Hepatocyte (in vitro differentiated cells): ENCODE measurements at regions not wholly inside any gene's neighbourhood (a gene's known extent, or its start where the extent isn't known, plus 50 kb on each side); places are given as distances from the start of the nearest gene placed in this dataset.

ENCODE experiments used
- CTCF ChIP-seq: fragments of 200-600 bp; sonication (generic); IDR thresholded peaks from 2 replicates; pipeline ENCODE4 v1.5.1; 2016; ENCODE audit warnings: antibody characterized with exemption, mild to moderate bottlenecking; ENCODE audit not compliant: poor library complexity
- EZH2 ChIP-seq: fragments of 200-600 bp; sonication (generic); IDR thresholded peaks from 2 replicates; pipeline ENCODE4 v1.6.1; 2016; ENCODE audit warnings: antibody characterized with exemption, mild to moderate bottlenecking, borderline replicate concordance
- EZH2phosphoT487 ChIP-seq: fragments of 200-600 bp; sonication (generic); IDR thresholded peaks from one replicate; pipeline ENCODE4 v1.6.1; 2018; ENCODE audit warnings: antibody characterized with exemption, mild to moderate bottlenecking, low read depth, moderate library complexity; ENCODE audit not compliant: unreplicated experiment, severe bottlenecking

- TF ChIP-seq CTCF, result no peak
- TF ChIP-seq EZH2, result no peak
- no peak for TF ChIP-seq EZH2phosphoT487
These were observed 398.3 kb downstream of the DUSP10 start for GRCh38 chr1:221343607-221344006.
